Fibroblast of lung (primary cell): ENCODE measurements at regions not wholly inside any gene's neighbourhood (a gene's known extent, or its start where the extent isn't known, plus 50 kb on each side); places are given as distances from the start of the nearest gene placed in this dataset.

Experiments
- DNase-seq, 2 donors: peaks; one replicate each; pipeline versions ENCODE4 v3.0.0 to v3.0.0-alpha.2; 2010; ENCODE audit warnings: low read depth in 2 of 2
- H2AFZ ChIP-seq: 2 replicates; pipeline ENCODE4 v1.5.1; 2012; ENCODE audit warnings: low read length, control low read depth, inconsistent platforms
- H3K27ac ChIP-seq: 2 replicates; pipeline ENCODE4 v1.5.1; 2011; ENCODE audit warnings: low read length, control low read depth; ENCODE audit not compliant: insufficient read depth
- H3K27me3 ChIP-seq: 2 replicates; pipeline ENCODE4 v1.5.1; 2011; ENCODE audit warnings: mild to moderate bottlenecking, low read length; ENCODE audit not compliant: control insufficient read depth, insufficient read depth
- H3K36me3 ChIP-seq: 2 replicates; pipeline ENCODE4 v1.5.1; 2011; ENCODE audit warnings: low read length; ENCODE audit not compliant: control insufficient read depth, insufficient read depth
- H3K4me1 ChIP-seq: 2 replicates; pipeline ENCODE4 v1.5.1; 2011; ENCODE audit warnings: low read length; ENCODE audit not compliant: control insufficient read depth, insufficient read depth; ENCODE audit errors: extremely low read depth
- H3K4me2 ChIP-seq: 2 replicates; pipeline ENCODE4 v1.5.1; 2011; ENCODE audit warnings: low read length, control low read depth; ENCODE audit not compliant: insufficient read depth; ENCODE audit errors: extremely low read depth
- H3K4me3 ChIP-seq, 4 experiments: fragments of 200-600 bp in 1 of 4; sonication (generic) in 1 of 4; replicated peaks in 1 of 4; 2 replicates each; pipeline ENCODE4 v1.5.1; 2011 to 2016; ENCODE audit warnings: low read length in 4 of 4, low read depth in 3 of 4, mild to moderate bottlenecking in 3 of 4, control low read depth in 2 of 4, inconsistent platforms in 1 of 4, mixed read lengths in 1 of 4; ENCODE audit not compliant: insufficient read depth in 1 of 4; ENCODE audit errors: control extremely low read depth in 1 of 4
- H3K79me2 ChIP-seq: 2 replicates; pipeline ENCODE4 v1.5.1; 2012; ENCODE audit warnings: mild to moderate bottlenecking, low read length, inconsistent platforms; ENCODE audit not compliant: control insufficient read depth, insufficient read depth
- H3K9ac ChIP-seq: 2 replicates; pipeline ENCODE4 v1.5.1; 2011; ENCODE audit warnings: mild to moderate bottlenecking, low read length, control low read depth; ENCODE audit not compliant: insufficient read depth
- H3K9me3 ChIP-seq: 2 replicates; pipeline ENCODE4 v1.5.1; 2012; ENCODE audit warnings: low read depth, low read length; ENCODE audit not compliant: control insufficient read depth, insufficient read depth
- H4K20me1 ChIP-seq: 2 replicates; pipeline ENCODE4 v1.5.1; 2011; ENCODE audit warnings: low read length; ENCODE audit not compliant: control insufficient read depth, insufficient read depth; ENCODE audit errors: extremely low read depth
- CTCF ChIP-seq, 2 donors: IDR thresholded peaks in 1 of 2; conservative IDR thresholded peaks in 1 of 2; 1 replicate in 1 of 2; 2 replicates in 1 of 2; pipeline ENCODE4 v1.5.1; 2011 to 2012; ENCODE audit warnings: low read length in 2 of 2, control low read depth in 1 of 2, inconsistent platforms in 1 of 2, low read depth in 1 of 2, mild to moderate bottlenecking in 1 of 2
- EZH2 ChIP-seq: IDR thresholded peaks from 2 replicates; pipeline ENCODE4 v1.5.1; 2012; ENCODE audit warnings: low read length, control low read depth, mild to moderate bottlenecking; ENCODE audit errors: missing control alignments

GRCh38 chr13:89310943-89311672 lies 1639.9 kb downstream of the SLITRK5 start:
- no peaks in the 10 kb centered on the region for H3K4me1 ChIP-seq
- H3K4me2 ChIP-seq, result no peak overlapping the region
- no peaks in the 10 kb centered on the region for H4K20me1 ChIP-seq
- H2AFZ ChIP-seq, result no peak overlapping the region
- H3K4me3 ChIP-seq, result no peak overlapping the region
- no peaks in the 10 kb centered on the region for H3K27me3 ChIP-seq
- no peak for TF ChIP-seq EZH2
- H3K9ac ChIP-seq, result no peak overlapping the region
- H3K36me3 ChIP-seq, result no peaks in the 10 kb centered on the region
- no peak overlapping the region for H3K27ac ChIP-seq
- DNase-seq, result no peak
- no peaks in the 10 kb centered on the region for H3K9me3 ChIP-seq
- H3K79me2 ChIP-seq, result no peaks in the 10 kb centered on the region

GRCh38 chr13:89315287-89315686 lies 1644.1 kb downstream of the SLITRK5 start:
- H3K4me1 ChIP-seq, result no peaks in the 10 kb centered on the region
- H3K9me3 ChIP-seq, result no peaks in the 10 kb centered on the region
- H3K9ac ChIP-seq, result no peak overlapping the region
- no peak overlapping the region for H3K4me3 ChIP-seq
- DNase-seq, result peak; percentile 1 to 26
- H4K20me1 ChIP-seq, result no peaks in the 10 kb centered on the region
- no peak overlapping the region for H3K4me2 ChIP-seq
- H3K27me3 ChIP-seq, result no peaks in the 10 kb centered on the region
- no peaks in the 10 kb centered on the region for H3K36me3 ChIP-seq
- no peaks in the 10 kb centered on the region for H3K79me2 ChIP-seq
- H3K27ac ChIP-seq, result no peak overlapping the region
- no peak for TF ChIP-seq EZH2
- TF ChIP-seq CTCF (conservative IDR thresholded peaks at IDR 0.05 in 1 of 2, IDR thresholded peaks at IDR 0.05 in 1 of 2; ENCODE audit: low read depth in 1 of 2, low read length in 2 of 2), result no peak
- H2AFZ ChIP-seq, result no peak overlapping the region

GRCh38 chr13:89322466-89322865 lies 1651.3 kb downstream of the SLITRK5 start:
- no peak overlapping the region for H3K27ac ChIP-seq
- no peaks in the 10 kb centered on the region for H4K20me1 ChIP-seq
- H3K4me2 ChIP-seq, result no peak overlapping the region
- no peak overlapping the region for H3K9ac ChIP-seq
- no peaks in the 10 kb centered on the region for H3K27me3 ChIP-seq
- H3K4me3 ChIP-seq, result no peak overlapping the region
- H3K4me1 ChIP-seq, result no peaks in the 10 kb centered on the region
- DNase-seq, result no peak
- H3K79me2 ChIP-seq, result no peaks in the 10 kb centered on the region
- no peaks in the 10 kb centered on the region for H3K36me3 ChIP-seq
- no peaks in the 10 kb centered on the region for H3K9me3 ChIP-seq
- no peak for TF ChIP-seq EZH2
- no peak for TF ChIP-seq CTCF (conservative IDR thresholded peaks at IDR 0.05 in 1 of 2, IDR thresholded peaks at IDR 0.05 in 1 of 2; ENCODE audit: low read depth in 1 of 2, low read length in 2 of 2)
- H2AFZ ChIP-seq, result no peak overlapping the region
